Fibroblast of gingiva (primary cell): ENCODE measurements at regions not wholly inside any gene's neighbourhood (a gene's known extent, or its start where the extent isn't known, plus 50 kb on each side); places are given as distances from the start of the nearest gene placed in this dataset.
"Not testable (repeated sequence)": the region's sequence is repeated elsewhere in the genome, so short reads cannot be mapped to it uniquely, and the experiment has no call there.

ENCODE experiments used
- DNase-seq: peaks from one replicate; pipeline ENCODE4 v3.0.0-alpha.2; 2011; ENCODE audit warnings: low read depth

GRCh38 chr3:159657629-159658028 lies 331.0 kb upstream of the IL12A start:
- no peak for DNase-seq

- no peak for DNase-seq
These were observed 328.3 kb upstream of the IL12A start for GRCh38 chr3:159660326-159660725.

GRCh38 chr3:159660901-159661300 lies 327.7 kb upstream of the IL12A start:
- no peak for DNase-seq

GRCh38 chr3:159662549-159662948 lies 326.1 kb upstream of the IL12A start:
- DNase-seq: no peak

GRCh38 chr3:159664006-159664405 lies 324.6 kb upstream of the IL12A start:
- no peak for DNase-seq

GRCh38 chr3:159664653-159665052 lies 324.0 kb upstream of the IL12A start:
- no peak for DNase-seq

- no peak for DNase-seq
These were observed 321.4 kb upstream of the IL12A start for GRCh38 chr3:159667261-159667660.

- DNase-seq: no peak
These were observed 320.2 kb upstream of the IL12A start for GRCh38 chr3:159668461-159668860.

GRCh38 chr3:159668990-159669476 lies 319.6 kb upstream of the IL12A start:
- DNase-seq: peak; percentile 6

GRCh38 chr3:159669766-159670165 lies 318.9 kb upstream of the IL12A start:
- DNase-seq: no peak

GRCh38 chr3:159672728-159673688 lies 315.6 kb upstream of the IL12A start:
- no peak for DNase-seq

- no peak for DNase-seq
These were observed 314.1 kb upstream of the IL12A start for GRCh38 chr3:159674583-159674982.

GRCh38 chr3:159675285-159675684 lies 313.4 kb upstream of the IL12A start:
- DNase-seq: no peak

GRCh38 chr3:159679900-159680299 lies 308.7 kb upstream of the IL12A start:
- DNase-seq: no peak

GRCh38 chr3:159681717-159682116 lies 306.9 kb upstream of the IL12A start:
- DNase-seq: not testable (repeated sequence)

GRCh38 chr3:159685801-159686200 lies 302.8 kb upstream of the IL12A start:
- DNase-seq: no peak

- DNase-seq: no peak
These were observed 295.4 kb upstream of the IL12A start for GRCh38 chr3:159693226-159693625.

- peak; percentile 58 for DNase-seq
These were observed 276.9 kb upstream of the IL12A start for GRCh38 chr3:159711560-159712333.

- no peak for DNase-seq
These were observed 267.3 kb upstream of the IL12A start for GRCh38 chr3:159721324-159721723.

GRCh38 chr3:159723295-159723694 lies 265.3 kb upstream of the IL12A start:
- no peak for DNase-seq

- no peak for DNase-seq
These were observed 264.0 kb upstream of the IL12A start for GRCh38 chr3:159724627-159725026.

- no peak for DNase-seq
These were observed 262.2 kb upstream of the IL12A start for GRCh38 chr3:159726231-159726964.
